ENCODE measurements at regions not wholly inside any gene's neighbourhood (a gene's known extent, or its start where the extent isn't known, plus 50 kb on each side); places are given as distances from the start of the nearest gene placed in this dataset.

GRCh38 chr18:22091341-22091740 lies 78.0 kb upstream of the GATA6 start:
- H4K91ac ChIP-seq (ENCODE audit: insufficient read length, low read depth, low read length) = no peak overlapping the region

More at GRCh38 chr18:22091341-22091740, 78.0 kb upstream of the GATA6 start:
- DNase-seq = no peak
- H3K27ac ChIP-seq (ENCODE audit: insufficient read length, low read depth, low read length) = no peak overlapping the region
- WGBS (ENCODE audit: extremely low coverage, insufficient read length, low lambda C conversion rate) = 100% methylated on average over 1 of the region's 2 CpGs
- no peaks in the 10 kb centered on the region for H3K79me1 ChIP-seq (ENCODE audit: insufficient read depth, low read depth, low read length, poor library complexity, severe bottlenecking)
- H2BK5ac ChIP-seq (ENCODE audit: insufficient read length, low read length) = no peak overlapping the region
- H3K14ac ChIP-seq (ENCODE audit: insufficient read depth, low read length) = no peak overlapping the region
- Mint-ChIP-seq H3K27me3 (ENCODE audit: low read depth) (peaks cover 3% of the 10 kb centered on the region; the same call in 1 of the 2 replicates), H3K4me3 (no peak overlapping the region), H3K36me3 (ENCODE audit: insufficient read depth in 1 of 3, low read depth in 3 of 3) (no peaks in the 10 kb centered on the region), H3K4me1 (no peaks in the 10 kb centered on the region; a peak in 1 of 4 replicates), H3K9me3 (no peaks in the 10 kb centered on the region), H3K27ac (no peak overlapping the region)
- no peaks in the 10 kb centered on the region for H3K79me2 ChIP-seq (ENCODE audit: insufficient read depth, low read length)
- no peak for TF ChIP-seq CTCF (conservative IDR thresholded peaks at IDR 0.05)
- H3K23me2 ChIP-seq (ENCODE audit: insufficient read length, low read depth, low read length, poor library complexity, severe bottlenecking) = no peaks in the 10 kb centered on the region
- H3K9me3 ChIP-seq (ENCODE audit: control insufficient read depth, low read depth, low read length) = no peaks in the 10 kb centered on the region
- no peak overlapping the region for H2BK120ac ChIP-seq (ENCODE audit: low read depth, low read length, poor library complexity, severe bottlenecking)
- no peak overlapping the region for H3K18ac ChIP-seq (ENCODE audit: insufficient read length, low read depth, low read length)
- H3K23ac ChIP-seq (ENCODE audit: insufficient read length, low read depth, low read length) = no peak overlapping the region
- H2BK20ac ChIP-seq (ENCODE audit: low read depth, low read length, poor library complexity, severe bottlenecking) = no peak overlapping the region
- H3K9ac ChIP-seq (ENCODE audit: extremely low read depth, insufficient read length, low read length) = no peak overlapping the region
- H3K4me2 ChIP-seq (ENCODE audit: insufficient read depth, insufficient read length, low read length) = no peak overlapping the region
- H2AFZ ChIP-seq (ENCODE audit: low read length) = no peak overlapping the region
- no peak overlapping the region for H3T11ph ChIP-seq (ENCODE audit: low read length)
- H2BK12ac ChIP-seq (ENCODE audit: insufficient read length, low read depth, low read length) = no peak overlapping the region
- no peak overlapping the region for H3K4ac ChIP-seq (ENCODE audit: low read depth, low read length)
- no peaks in the 10 kb centered on the region for H3K4me1 ChIP-seq (ENCODE audit: insufficient read depth, low read length)
- no peak overlapping the region for H3K56ac ChIP-seq (ENCODE audit: insufficient read length, low read depth, low read length)
- no peak overlapping the region for H4K5ac ChIP-seq (ENCODE audit: insufficient read length, low read depth, low read length)
- H4K20me1 ChIP-seq (ENCODE audit: control insufficient read depth, insufficient read depth, insufficient read length) = no peaks in the 10 kb centered on the region
- H4K8ac ChIP-seq (replicated peaks; ENCODE audit: insufficient read length, low read depth, low read length) = no peak overlapping the region
- no peaks in the 10 kb centered on the region; the same call in 1 of the 2 replicates for H3K27me3 ChIP-seq (ENCODE audit: insufficient read depth, low read length)
- H2AK5ac ChIP-seq (ENCODE audit: insufficient read length, low read length) = no peak overlapping the region
- H2BK15ac ChIP-seq (ENCODE audit: low read depth, low read length) = no peak overlapping the region

Measured in H9 (cell line).